ENCODE measurements at regions not wholly inside any gene's neighbourhood (a gene's known extent, or its start where the extent isn't known, plus 50 kb on each side); places are given as distances from the start of the nearest gene placed in this dataset.

DNA sequence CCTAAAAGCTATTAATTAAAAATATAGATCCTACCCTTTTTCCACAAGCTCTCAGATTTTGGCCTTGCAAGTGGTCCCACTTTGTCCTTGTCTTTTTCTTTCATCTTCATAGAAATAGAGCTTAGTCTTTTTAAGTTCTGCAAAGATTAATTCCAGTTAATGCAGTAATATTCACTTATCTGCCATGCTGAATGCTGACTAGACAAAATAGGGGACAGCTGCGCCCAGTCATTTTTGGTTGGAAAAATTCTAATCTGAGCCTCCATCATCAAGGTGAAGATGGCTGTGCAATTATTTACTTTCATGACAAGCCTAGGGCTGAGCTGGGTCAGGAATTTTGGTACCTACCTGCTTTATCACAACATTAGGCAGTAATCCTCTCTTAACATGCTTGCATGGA, 241.3 kb upstream of the CXorf66 start:
- Histone ChIP-seq H3K27me3 (ENCODE audit: insufficient read depth, low read length) (no peaks in the 10 kb centered on the region), H3K36me3 (ENCODE audit: insufficient read depth, low read length) (no peaks in the 10 kb centered on the region), H3K9me3 (ENCODE audit: low read depth, low read length) (no peaks in the 10 kb centered on the region), H3K79me2 (ENCODE audit: insufficient read depth, low read length) (no peaks in the 10 kb centered on the region), H3K4me1 (ENCODE audit: insufficient read depth, low read length) (no peaks in the 10 kb centered on the region), H3K27ac (ENCODE audit: low read depth, low read length) (no peak overlapping the region), H2AFZ (ENCODE audit: low read length) (no peak overlapping the region), H3K4me3 (ENCODE audit: insufficient read depth, low read length) (no peak overlapping the region), H3K4me2 (ENCODE audit: insufficient read depth, low read length) (no peak overlapping the region), H4K20me1 (ENCODE audit: insufficient read depth, low read length) (no peaks in the 10 kb centered on the region)
- TF ChIP-seq, protein P1, sequence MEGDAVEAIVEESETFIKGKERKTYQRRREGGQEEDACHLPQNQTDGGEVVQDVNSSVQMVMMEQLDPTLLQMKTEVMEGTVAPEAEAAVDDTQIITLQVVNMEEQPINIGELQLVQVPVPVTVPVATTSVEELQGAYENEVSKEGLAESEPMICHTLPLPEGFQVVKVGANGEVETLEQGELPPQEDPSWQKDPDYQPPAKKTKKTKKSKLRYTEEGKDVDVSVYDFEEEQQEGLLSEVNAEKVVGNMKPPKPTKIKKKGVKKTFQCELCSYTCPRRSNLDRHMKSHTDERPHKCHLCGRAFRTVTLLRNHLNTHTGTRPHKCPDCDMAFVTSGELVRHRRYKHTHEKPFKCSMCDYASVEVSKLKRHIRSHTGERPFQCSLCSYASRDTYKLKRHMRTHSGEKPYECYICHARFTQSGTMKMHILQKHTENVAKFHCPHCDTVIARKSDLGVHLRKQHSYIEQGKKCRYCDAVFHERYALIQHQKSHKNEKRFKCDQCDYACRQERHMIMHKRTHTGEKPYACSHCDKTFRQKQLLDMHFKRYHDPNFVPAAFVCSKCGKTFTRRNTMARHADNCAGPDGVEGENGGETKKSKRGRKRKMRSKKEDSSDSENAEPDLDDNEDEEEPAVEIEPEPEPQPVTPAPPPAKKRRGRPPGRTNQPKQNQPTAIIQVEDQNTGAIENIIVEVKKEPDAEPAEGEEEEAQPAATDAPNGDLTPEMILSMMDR (IDR thresholded peaks at IDR 0.05; ENCODE audit: extremely low read depth, low read depth, low read length): no peak
- no peak for DNase-seq (ENCODE audit: insufficient read length, low spot score, missing footprints)

GRCh38 chrX:140190441-140191108, 225.3 kb upstream of the CXorf66 start:
- Histone ChIP-seq H3K9me3 (ENCODE audit: low read depth, low read length) (no peaks in the 10 kb centered on the region), H3K4me1 (ENCODE audit: insufficient read depth, low read length) (no peaks in the 10 kb centered on the region), H3K79me2 (ENCODE audit: insufficient read depth, low read length) (no peaks in the 10 kb centered on the region), H3K36me3 (ENCODE audit: insufficient read depth, low read length) (no peaks in the 10 kb centered on the region), H4K20me1 (ENCODE audit: insufficient read depth, low read length) (no peaks in the 10 kb centered on the region), H2AFZ (ENCODE audit: low read length) (no peak overlapping the region), H3K4me2 (ENCODE audit: insufficient read depth, low read length) (no peak overlapping the region), H3K27ac (ENCODE audit: low read depth, low read length) (no peak overlapping the region), H3K4me3 (ENCODE audit: insufficient read depth, low read length) (no peak overlapping the region), H3K27me3 (ENCODE audit: insufficient read depth, low read length) (no peaks in the 10 kb centered on the region)
- no peak for DNase-seq (ENCODE audit: insufficient read length, low spot score, missing footprints)
- TF ChIP-seq, protein P1 (IDR thresholded peaks at IDR 0.05; ENCODE audit: extremely low read depth, low read depth, low read length): no peak

DNA sequence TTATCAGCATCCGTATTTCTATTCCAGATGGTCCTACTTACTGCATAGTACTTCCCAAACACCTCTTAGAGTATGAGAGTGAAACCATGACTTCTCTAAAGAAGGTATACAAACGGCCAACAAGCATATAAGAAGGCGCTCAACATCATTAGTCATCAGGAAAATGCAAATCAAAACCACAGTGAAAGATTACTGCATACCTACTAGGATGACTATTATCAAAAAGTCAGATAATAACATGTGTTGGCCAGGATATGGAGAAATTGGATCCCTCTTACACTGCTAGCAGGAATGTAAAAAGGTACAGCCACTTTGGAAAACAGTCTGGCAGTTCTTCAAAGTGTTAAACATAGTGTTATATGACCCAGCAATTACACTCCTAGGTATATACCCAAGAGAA, 215.3 kb upstream of the CXorf66 start:
- no peaks in the 10 kb centered on the region for H3K79me2 ChIP-seq (ENCODE audit: insufficient read depth, low read length)
- no peaks in the 10 kb centered on the region for H4K20me1 ChIP-seq (ENCODE audit: insufficient read depth, low read length)
- DNase-seq (ENCODE audit: insufficient read length, low spot score, missing footprints): no peak
- no peaks in the 10 kb centered on the region for H3K36me3 ChIP-seq (ENCODE audit: insufficient read depth, low read length)
- H3K27ac ChIP-seq (ENCODE audit: low read depth, low read length): no peak overlapping the region
- H3K4me1 ChIP-seq (ENCODE audit: insufficient read depth, low read length): no peaks in the 10 kb centered on the region
- no peak overlapping the region for H2AFZ ChIP-seq (ENCODE audit: low read length)
- no peaks in the 10 kb centered on the region for H3K9me3 ChIP-seq (ENCODE audit: low read depth, low read length)
- TF ChIP-seq, protein P1 (IDR thresholded peaks at IDR 0.05; ENCODE audit: extremely low read depth, low read depth, low read length): no peak
- H3K4me3 ChIP-seq (ENCODE audit: insufficient read depth, low read length): no peak overlapping the region
- H3K4me2 ChIP-seq (ENCODE audit: insufficient read depth, low read length): no peak overlapping the region
- H3K27me3 ChIP-seq (ENCODE audit: insufficient read depth, low read length): no peaks in the 10 kb centered on the region

DNA sequence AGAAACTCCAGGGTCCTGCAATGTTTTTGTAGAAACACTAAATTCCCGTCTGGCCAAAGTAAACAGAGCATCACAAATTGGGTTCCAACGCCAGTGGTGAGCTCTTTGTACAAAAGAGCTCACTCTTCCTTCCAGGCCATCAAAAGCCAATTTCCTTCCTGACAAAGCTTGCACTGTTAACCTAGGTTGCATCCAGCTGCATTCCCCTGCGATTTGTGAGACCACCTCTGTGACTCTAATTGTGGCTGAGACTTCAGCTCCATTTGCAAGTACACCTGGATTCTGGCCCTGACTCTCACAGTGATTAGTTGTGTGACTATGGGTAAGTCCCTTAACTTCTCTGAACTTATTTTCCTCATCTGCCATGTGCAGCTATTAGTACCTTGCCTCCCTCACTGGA, 212.5 kb upstream of the CXorf66 start:
- no peaks in the 10 kb centered on the region for H4K20me1 ChIP-seq (ENCODE audit: insufficient read depth, low read length)

More for the DNA sequence above, 212.5 kb upstream of the CXorf66 start:
- Histone ChIP-seq H3K27ac (ENCODE audit: low read depth, low read length) (no peak overlapping the region), H3K79me2 (ENCODE audit: insufficient read depth, low read length) (no peaks in the 10 kb centered on the region), H3K4me3 (ENCODE audit: insufficient read depth, low read length) (no peak overlapping the region), H3K9me3 (ENCODE audit: low read depth, low read length) (no peaks in the 10 kb centered on the region), H3K27me3 (ENCODE audit: insufficient read depth, low read length) (no peaks in the 10 kb centered on the region), H3K4me1 (ENCODE audit: insufficient read depth, low read length) (no peaks in the 10 kb centered on the region), H2AFZ (ENCODE audit: low read length) (no peak overlapping the region), H3K4me2 (ENCODE audit: insufficient read depth, low read length) (no peak overlapping the region), H3K36me3 (ENCODE audit: insufficient read depth, low read length) (no peaks in the 10 kb centered on the region)
- DNase-seq (ENCODE audit: insufficient read length, low spot score, missing footprints): no peak
- TF ChIP-seq, protein P1 (IDR thresholded peaks at IDR 0.05; ENCODE audit: extremely low read depth, low read depth, low read length): no peak

All from osteoblast (primary cell).